GM21737 (cell line): ENCODE measurements at regions not wholly inside any gene's neighbourhood (a gene's known extent, or its start where the extent isn't known, plus 50 kb on each side); places are given as distances from the start of the nearest gene placed in this dataset.
"Not testable (repeated sequence)": the region's sequence is repeated elsewhere in the genome, so short reads cannot be mapped to it uniquely, and the experiment has no call there.

Source experiments
- ATAC-seq: cut with Tn5 transposase; IDR thresholded peaks from one replicate; pipeline ENCODE4 v1.9.1; 2021; ENCODE audit warnings: mild to moderate bottlenecking, moderate library complexity; ENCODE audit not compliant: unreplicated experiment

- ATAC-seq, result no peak
These were observed 70.7 kb downstream of the FAM50B start for GRCh38 chr6:3919849-3920248.

- no peak for ATAC-seq
These were observed 71.1 kb downstream of the FAM50B start for GRCh38 chr6:3920321-3920720.

- no peak for ATAC-seq
These were observed 72.5 kb downstream of the FAM50B start for GRCh38 chr6:3921663-3922062.

GRCh38 chr6:3922619-3923018 lies 73.4 kb downstream of the FAM50B start:
- ATAC-seq, result not testable (repeated sequence)

- ATAC-seq, result not testable (repeated sequence)
These were observed 76.3 kb downstream of the FAM50B start for GRCh38 chr6:3925223-3926149.

GRCh38 chr6:3926150-3926482 lies 76.9 kb downstream of the FAM50B start:
- ATAC-seq, result no peak

GRCh38 chr6:3928111-3928510 lies 78.9 kb downstream of the FAM50B start:
- ATAC-seq, result no peak

- no peak for ATAC-seq
These were observed 80.2 kb downstream of the FAM50B start for GRCh38 chr6:3929281-3929798.

GRCh38 chr6:3937438-3937837 lies 88.3 kb downstream of the FAM50B start:
- ATAC-seq, result no peak

- ATAC-seq, result no peak
These were observed 89.7 kb downstream of the FAM50B start for GRCh38 chr6:3938715-3939367.

GRCh38 chr6:3939368-3939958 lies 90.3 kb downstream of the FAM50B start:
- ATAC-seq, result no peak

- no peak for ATAC-seq
These were observed 90.8 kb downstream of the FAM50B start for GRCh38 chr6:3939964-3940363.

GRCh38 chr6:3940703-3941102 lies 91.5 kb downstream of the FAM50B start:
- ATAC-seq, result no peak

- no peak for ATAC-seq
These were observed 94.2 kb downstream of the FAM50B start for GRCh38 chr6:3943331-3943765.

- no peak for ATAC-seq
These were observed 95.1 kb downstream of the FAM50B start for GRCh38 chr6:3944246-3944645.

GRCh38 chr6:3946778-3947177 lies 97.6 kb downstream of the FAM50B start:
- ATAC-seq, result no peak

GRCh38 chr6:3948866-3949265 lies 99.7 kb downstream of the FAM50B start:
- no peak for ATAC-seq

- ATAC-seq, result no peak
These were observed 100.3 kb downstream of the FAM50B start for GRCh38 chr6:3949521-3949920.

GRCh38 chr6:3956054-3956453 lies 106.9 kb downstream of the FAM50B start:
- ATAC-seq, result no peak

- no peak for ATAC-seq
These were observed 108.1 kb downstream of the FAM50B start for GRCh38 chr6:3957321-3957720.

- no peak for ATAC-seq
These were observed 109.1 kb downstream of the FAM50B start for GRCh38 chr6:3958255-3958654.

GRCh38 chr6:3959385-3959784 lies 110.2 kb downstream of the FAM50B start:
- no peak for ATAC-seq
